ENCODE measurements at regions not wholly inside any gene's neighbourhood (a gene's known extent, or its start where the extent isn't known, plus 50 kb on each side); places are given as distances from the start of the nearest gene placed in this dataset.

- H3K9me3 Mint-ChIP-seq = peaks cover 0 to 14% (median 6%) of the 10 kb centered on the region in 9 donors
- no peaks in the 10 kb centered on the region for H3K4me1 Mint-ChIP-seq
- H3K27me3 Mint-ChIP-seq = peaks cover 0 to 3% (median 0%) of the 10 kb centered on the region in 5 donors
- DNase-seq = no peak
- ATAC-seq = no peak
- POLR2A ChIA-PET = no interaction called here
- H3K4me3 Mint-ChIP-seq = no peak overlapping the region
- no peaks in the 10 kb centered on the region for H3K36me3 Mint-ChIP-seq
- no peak overlapping the region for H3K27ac Mint-ChIP-seq
These were observed 694.3 kb downstream of the NR2F1-AS1 start for GRCh38 chr5:92886751-92887150.

- no peak overlapping the region for H3K4me3 Mint-ChIP-seq
- H3K4me1 Mint-ChIP-seq = no peaks in the 10 kb centered on the region
- DNase-seq (no peak), ATAC-seq (no peak)
- no peak overlapping the region for H3K27ac Mint-ChIP-seq
- no peaks in the 10 kb centered on the region for H3K36me3 Mint-ChIP-seq
- POLR2A ChIA-PET = no interaction called here
- H3K27me3 Mint-ChIP-seq = peaks cover 0 to 3% (median 0%) of the 10 kb centered on the region in 5 donors
- peaks cover 0 to 8% (median 0%) of the 10 kb centered on the region in 9 donors for H3K9me3 Mint-ChIP-seq
These were observed 695.1 kb downstream of the NR2F1-AS1 start for GRCh38 chr5:92885950-92886349.

GRCh38 chr5:92884469-92884868 lies 696.5 kb downstream of the NR2F1-AS1 start:
- Mint-ChIP-seq H3K4me3 (no peak overlapping the region), H3K4me1 (no peaks in the 10 kb centered on the region), H3K9me3 (peaks cover 0 to 7% (median 0%) of the 10 kb centered on the region in 9 donors), H3K27ac (no peak overlapping the region), H3K27me3 (peaks cover 0 to 3% (median 0%) of the 10 kb centered on the region in 5 donors), H3K36me3 (no peaks in the 10 kb centered on the region)
- DNase-seq (no peak), ATAC-seq (no peak)
- POLR2A ChIA-PET = no interaction called here

GRCh38 chr5:92879806-92880543 lies 701.0 kb downstream of the NR2F1-AS1 start:
- ATAC-seq (no peak), DNase-seq (no peak)
- H3K9me3 Mint-ChIP-seq = peaks cover 2 to 15% (median 11%) of the 10 kb centered on the region in 9 donors
- peaks cover 0 to 4% (median 0%) of the 10 kb centered on the region in 5 donors for H3K27me3 Mint-ChIP-seq
- H3K4me1 Mint-ChIP-seq = no peaks in the 10 kb centered on the region
- no peak overlapping the region for H3K27ac Mint-ChIP-seq
- no peak overlapping the region for H3K4me3 Mint-ChIP-seq
- POLR2A ChIA-PET = no interaction called here
- peaks cover 0 to under 1% (median 0%) of the 10 kb centered on the region in 3 donors for H3K36me3 Mint-ChIP-seq

GRCh38 chr5:92874790-92875189 lies 706.2 kb downstream of the NR2F1-AS1 start:
- peaks cover 13 to 36% (median 28%) of the 10 kb centered on the region in 9 donors for H3K9me3 Mint-ChIP-seq
- no peak overlapping the region for H3K27ac Mint-ChIP-seq
- H3K27me3 Mint-ChIP-seq = peaks cover 0 to 4% (median 0%) of the 10 kb centered on the region in 5 donors
- no peak for ATAC-seq
- no peak overlapping the region for H3K4me3 Mint-ChIP-seq
- no peak for DNase-seq
- H3K36me3 Mint-ChIP-seq = peaks cover 0 to 4% (median 0%) of the 10 kb centered on the region in 3 donors
- POLR2A ChIA-PET = no interaction called here
- no peaks in the 10 kb centered on the region for H3K4me1 Mint-ChIP-seq

GRCh38 chr5:92868442-92868841 lies 712.6 kb downstream of the NR2F1-AS1 start:
- Mint-ChIP-seq H3K36me3 (no peaks in the 10 kb centered on the region), H3K9me3 (peaks cover 5 to 15% (median 9%) of the 10 kb centered on the region in 9 donors), H3K4me1 (no peaks in the 10 kb centered on the region), H3K27ac (no peak overlapping the region), H3K27me3 (no peaks in the 10 kb centered on the region), H3K4me3 (no peak overlapping the region)
- no peak for DNase-seq
- ATAC-seq = no peak
- POLR2A ChIA-PET = no interaction called here

GRCh38 chr5:92864591-92864990 lies 716.4 kb downstream of the NR2F1-AS1 start:
- no peak for DNase-seq
- no peak for ATAC-seq
- no peak overlapping the region for H3K4me3 Mint-ChIP-seq
- H3K27ac Mint-ChIP-seq = no peak overlapping the region
- no peaks in the 10 kb centered on the region for H3K36me3 Mint-ChIP-seq
- POLR2A ChIA-PET = no interaction called here
- H3K9me3 Mint-ChIP-seq = peaks cover 0 to 5% (median 0%) of the 10 kb centered on the region in 9 donors
- H3K27me3 Mint-ChIP-seq = no peaks in the 10 kb centered on the region
- no peaks in the 10 kb centered on the region for H3K4me1 Mint-ChIP-seq

GRCh38 chr5:92863666-92864065 lies 717.4 kb downstream of the NR2F1-AS1 start:
- POLR2A ChIA-PET = no interaction called here
- ATAC-seq (no peak), DNase-seq (no peak)
- H3K36me3 Mint-ChIP-seq = no peaks in the 10 kb centered on the region
- H3K27ac Mint-ChIP-seq = no peak overlapping the region
- no peaks in the 10 kb centered on the region for H3K4me1 Mint-ChIP-seq
- H3K4me3 Mint-ChIP-seq = no peak overlapping the region
- H3K27me3 Mint-ChIP-seq = peaks cover 0 to 4% (median 0%) of the 10 kb centered on the region in 5 donors
- peaks cover 0 to 5% (median 0%) of the 10 kb centered on the region in 9 donors for H3K9me3 Mint-ChIP-seq

GRCh38 chr5:92861531-92862285 lies 719.3 kb downstream of the NR2F1-AS1 start:
- peaks cover 0 to 4% (median 0%) of the 10 kb centered on the region in 5 donors for H3K27me3 Mint-ChIP-seq
- POLR2A ChIA-PET = no interaction called here
- DNase-seq (no peak), ATAC-seq (no peak)
- H3K36me3 Mint-ChIP-seq = no peaks in the 10 kb centered on the region
- no peak overlapping the region for H3K4me3 Mint-ChIP-seq
- H3K27ac Mint-ChIP-seq = no peak overlapping the region
- no peaks in the 10 kb centered on the region for H3K4me1 Mint-ChIP-seq
- H3K9me3 Mint-ChIP-seq = peaks cover 0 to 8% (median 0%) of the 10 kb centered on the region in 9 donors

GRCh38 chr5:92860061-92860460 lies 721.0 kb downstream of the NR2F1-AS1 start:
- no peaks in the 10 kb centered on the region for H3K4me1 Mint-ChIP-seq
- H3K27ac Mint-ChIP-seq = no peak overlapping the region
- POLR2A ChIA-PET = no interaction called here
- DNase-seq = no peak
- H3K36me3 Mint-ChIP-seq = no peaks in the 10 kb centered on the region
- no peak overlapping the region for H3K4me3 Mint-ChIP-seq
- peaks cover 0 to 4% (median 0%) of the 10 kb centered on the region in 9 donors for H3K9me3 Mint-ChIP-seq
- no peak for ATAC-seq
- peaks cover 0 to 4% (median 0%) of the 10 kb centered on the region in 5 donors for H3K27me3 Mint-ChIP-seq

- Mint-ChIP-seq H3K27me3 (no peaks in the 10 kb centered on the region), H3K4me3 (no peak overlapping the region), H3K9me3 (peaks cover 0 to 3% (median 0%) of the 10 kb centered on the region in 9 donors), H3K27ac (no peak overlapping the region), H3K4me1 (no peaks in the 10 kb centered on the region), H3K36me3 (no peaks in the 10 kb centered on the region)
- ATAC-seq (no peak), DNase-seq (no peak)
- POLR2A ChIA-PET = no interaction called here
These were observed 728.8 kb downstream of the NR2F1-AS1 start for GRCh38 chr5:92852219-92852618.

GRCh38 chr5:92850886-92851285 lies 730.1 kb downstream of the NR2F1-AS1 start:
- ATAC-seq = no peak
- H3K9me3 Mint-ChIP-seq = peaks cover 0 to 11% (median 0%) of the 10 kb centered on the region in 9 donors
- no peaks in the 10 kb centered on the region for H3K36me3 Mint-ChIP-seq
- POLR2A ChIA-PET = no interaction called here
- no peak for DNase-seq
- H3K27me3 Mint-ChIP-seq = peaks cover 0 to 4% (median 0%) of the 10 kb centered on the region in 5 donors
- no peaks in the 10 kb centered on the region for H3K4me1 Mint-ChIP-seq
- no peak overlapping the region for H3K27ac Mint-ChIP-seq
- H3K4me3 Mint-ChIP-seq = no peak overlapping the region

- Mint-ChIP-seq H3K4me3 (no peak overlapping the region), H3K27me3 (peaks cover 0 to 4% (median 0%) of the 10 kb centered on the region in 5 donors), H3K36me3 (no peaks in the 10 kb centered on the region), H3K27ac (no peak overlapping the region), H3K4me1 (no peaks in the 10 kb centered on the region), H3K9me3 (peaks cover 0 to 11% (median 0%) of the 10 kb centered on the region in 9 donors)
- POLR2A ChIA-PET = no interaction called here
- no peak for ATAC-seq
- no peak for DNase-seq
These were observed 731.3 kb downstream of the NR2F1-AS1 start for GRCh38 chr5:92849756-92850155.
